ENCODE measurements at regions not wholly inside any gene's neighbourhood (a gene's known extent, or its start where the extent isn't known, plus 50 kb on each side); places are given as distances from the start of the nearest gene placed in this dataset.

- DNase-seq: no peak
Measured at GRCh38 chr2:12090072-12090471, 343.6 kb downstream of the LPIN1 start.

GRCh38 chr2:12090590-12090989 is 344.2 kb downstream of the LPIN1 start:
- no peak for DNase-seq

- no peak for DNase-seq
Measured at GRCh38 chr2:12091201-12091806, 344.9 kb downstream of the LPIN1 start.

- no peak for DNase-seq
Measured at GRCh38 chr2:12094134-12094533, 347.7 kb downstream of the LPIN1 start.

GRCh38 chr2:12096051-12096787 is 349.8 kb downstream of the LPIN1 start:
- no peak for DNase-seq

- DNase-seq: no peak
Measured at GRCh38 chr2:12096788-12097449, 350.5 kb downstream of the LPIN1 start.

GRCh38 chr2:12097859-12098258 is 351.4 kb downstream of the LPIN1 start:
- no peak for DNase-seq

GRCh38 chr2:12099374-12099773 is 352.9 kb downstream of the LPIN1 start:
- no peak for DNase-seq

GRCh38 chr2:12102679-12103078 is 356.2 kb downstream of the LPIN1 start:
- no peak for DNase-seq

- DNase-seq: no peak
Measured at GRCh38 chr2:12105180-12105579, 358.7 kb downstream of the LPIN1 start.

GRCh38 chr2:12106440-12107080 is 360.1 kb downstream of the LPIN1 start:
- peak; percentile 93 for DNase-seq

GRCh38 chr2:12107321-12107720 is 360.9 kb downstream of the LPIN1 start:
- DNase-seq: no peak

- no peak for DNase-seq
Measured at GRCh38 chr2:12107939-12108338, 361.5 kb downstream of the LPIN1 start.

- no peak for DNase-seq
Measured at GRCh38 chr2:12109363-12110017, 363.1 kb downstream of the LPIN1 start.

- no peak for DNase-seq
Measured at GRCh38 chr2:12110074-12110473, 363.6 kb downstream of the LPIN1 start.

- DNase-seq: no peak
Measured at GRCh38 chr2:12110481-12110880, 364.0 kb downstream of the LPIN1 start.

- DNase-seq: no peak
Measured at GRCh38 chr2:12113412-12113811, 367.0 kb downstream of the LPIN1 start.

- DNase-seq: no peak
Measured at GRCh38 chr2:12114816-12115215, 368.4 kb downstream of the LPIN1 start.

GRCh38 chr2:12116228-12116750 is 369.9 kb downstream of the LPIN1 start:
- no peak for DNase-seq

GRCh38 chr2:12119841-12120240 is 373.4 kb downstream of the LPIN1 start:
- no peak for DNase-seq

- no peak for DNase-seq
Measured at GRCh38 chr2:12120281-12121150, 374.1 kb downstream of the LPIN1 start.

GRCh38 chr2:12124790-12125189 is 378.4 kb downstream of the LPIN1 start:
- DNase-seq: no peak
